ENCODE measurements at regions not wholly inside any gene's neighbourhood (a gene's known extent, or its start where the extent isn't known, plus 50 kb on each side); places are given as distances from the start of the nearest gene placed in this dataset.

- DNase-seq = no peak
These were observed 55.4 kb upstream of the RAB11FIP2 start for GRCh38 chr10:118102121-118102520.

DNA sequence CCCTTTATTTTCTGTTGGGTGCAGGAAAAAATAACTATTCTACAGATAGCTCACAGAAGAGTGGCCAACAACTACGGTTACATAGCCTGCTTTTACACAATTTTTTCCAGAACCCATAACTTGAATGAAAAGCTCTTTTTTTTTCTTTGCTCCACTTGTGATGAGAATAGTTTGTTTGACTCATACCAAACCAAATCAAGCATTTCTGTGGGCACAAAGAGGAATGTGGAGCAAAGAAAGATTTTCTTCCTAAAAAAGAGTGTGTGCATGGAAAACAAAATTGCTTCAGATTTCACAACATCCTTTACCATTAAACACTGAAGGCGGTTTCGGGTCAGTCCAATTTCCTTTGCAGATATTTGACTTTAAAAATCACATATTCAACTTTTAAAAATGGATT lies 54.8 kb upstream of the RAB11FIP2 start:
- no peak for DNase-seq

Measured in AML-193 (cell line).